ENCODE measurements at regions not wholly inside any gene's neighbourhood (a gene's known extent, or its start where the extent isn't known, plus 50 kb on each side); places are given as distances from the start of the nearest gene placed in this dataset.

DNA sequence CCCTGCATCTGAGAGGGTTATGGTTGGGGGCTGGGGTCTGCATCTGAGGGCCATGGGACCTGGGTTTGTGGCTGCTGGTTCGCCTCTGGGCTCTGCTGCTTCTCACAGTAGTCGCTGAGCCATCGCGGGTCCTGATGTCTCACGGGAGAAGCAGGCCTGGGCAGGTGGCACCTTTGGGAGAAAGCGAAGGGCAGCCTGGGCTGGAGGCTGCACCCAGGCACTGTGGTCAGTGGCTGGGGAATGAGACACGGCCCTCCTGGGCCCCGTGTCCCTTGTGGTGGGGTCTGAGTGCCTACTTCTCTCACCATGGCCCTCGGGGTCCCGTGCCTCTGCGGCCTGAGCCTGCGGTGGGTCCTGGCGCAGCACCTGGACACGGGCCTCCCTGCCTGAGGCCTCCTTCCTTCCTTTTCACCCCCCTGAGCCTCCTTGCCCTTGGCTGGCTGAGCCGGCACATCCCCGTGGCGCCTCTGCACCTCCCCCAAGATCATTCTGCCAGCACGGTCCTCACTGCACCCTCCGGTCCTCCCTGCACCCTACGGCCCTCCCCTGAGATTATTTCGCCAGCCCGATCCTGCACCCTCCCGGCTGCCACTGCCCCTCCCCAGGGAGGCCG lies 206.0 kb downstream of the ERMARD start:
- Histone ChIP-seq H3K36me3 (ENCODE audit: insufficient read depth, low read length) (no peaks in the 10 kb centered on the region), H3K27me3 (ENCODE audit: insufficient read depth, low read length, poor library complexity, severe bottlenecking) (peaks cover 11% of the 10 kb centered on the region), H3K4me3 (ENCODE audit: low read length) (no peak overlapping the region), H3K4me1 (ENCODE audit: insufficient read depth, low read length) (peaks cover 7% of the 10 kb centered on the region), H3K27ac (ENCODE audit: low read depth, low read length) (no peak overlapping the region), H3K9me3 (ENCODE audit: low read length) (no peaks in the 10 kb centered on the region)
- DNase-seq: no peak
- CTCF ChIA-PET: no interaction called here
- no peaks in the 10 kb centered on the region for H3K36me3 Mint-ChIP-seq
- POLR2A ChIA-PET: no interaction called here
- H3K4me1 Mint-ChIP-seq: peaks cover 8 to 18% (median 15%) of the 10 kb centered on the region in 3 donors
- H3K4me3 Mint-ChIP-seq: no peak overlapping the region
- H3K27ac Mint-ChIP-seq: peak overlapping the region in 1 of 8 donors; percentile 38
- peaks cover 0 to 2% (median 0%) of the 10 kb centered on the region in 5 donors for H3K9me3 Mint-ChIP-seq
- H3K27me3 Mint-ChIP-seq: peaks cover 13 to 17% of the 10 kb centered on the region in 2 donors

DNA sequence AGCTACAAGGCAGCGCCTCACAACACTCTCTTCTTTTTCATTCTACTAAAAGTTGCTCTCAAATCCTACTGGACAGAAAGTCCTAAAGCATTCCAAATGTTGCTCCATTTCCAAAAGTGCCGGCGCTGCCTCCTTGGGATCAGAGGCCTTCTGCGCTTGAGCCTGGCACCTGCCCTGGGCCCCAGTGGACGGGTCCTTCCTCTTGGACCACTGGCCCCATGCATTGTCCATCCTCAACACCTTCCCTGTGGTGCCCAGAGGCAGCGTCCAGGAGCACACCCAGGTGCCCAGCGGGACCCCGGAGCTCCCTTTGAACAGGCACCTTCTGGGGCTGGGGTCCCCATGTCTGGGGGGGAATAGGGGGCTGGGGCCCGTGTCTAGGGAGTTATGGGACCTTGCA lies 205.2 kb downstream of the ERMARD start:
- no peak for DNase-seq
- H3K4me1 Mint-ChIP-seq: peaks cover 8 to 18% (median 15%) of the 10 kb centered on the region in 3 donors
- H3K4me1 ChIP-seq (ENCODE audit: insufficient read depth, low read length): peaks cover 7% of the 10 kb centered on the region
- peaks cover 10% of the 10 kb centered on the region for H3K27me3 ChIP-seq (ENCODE audit: insufficient read depth, low read length, poor library complexity, severe bottlenecking)
- H3K9me3 ChIP-seq (ENCODE audit: low read length): no peaks in the 10 kb centered on the region
- H3K36me3 ChIP-seq (ENCODE audit: insufficient read depth, low read length): no peaks in the 10 kb centered on the region
- H3K27ac ChIP-seq (ENCODE audit: low read depth, low read length): no peak overlapping the region
- H3K4me3 Mint-ChIP-seq: no peak overlapping the region
- H3K9me3 Mint-ChIP-seq: peaks cover 0 to 2% (median 0%) of the 10 kb centered on the region in 5 donors
- POLR2A ChIA-PET: no interaction called here
- no peaks in the 10 kb centered on the region for H3K36me3 Mint-ChIP-seq
- H3K27me3 Mint-ChIP-seq: peaks cover 13% of the 10 kb centered on the region in 2 donors
- H3K4me3 ChIP-seq (ENCODE audit: low read length): no peak overlapping the region
- CTCF ChIA-PET: interaction anchor here (0.7 kb wide), 1 partner anchor 33 kb away, joined by 3 read pairs; no protein-coding TSS in a partner anchor
- H3K27ac Mint-ChIP-seq: no peak overlapping the region

DNA sequence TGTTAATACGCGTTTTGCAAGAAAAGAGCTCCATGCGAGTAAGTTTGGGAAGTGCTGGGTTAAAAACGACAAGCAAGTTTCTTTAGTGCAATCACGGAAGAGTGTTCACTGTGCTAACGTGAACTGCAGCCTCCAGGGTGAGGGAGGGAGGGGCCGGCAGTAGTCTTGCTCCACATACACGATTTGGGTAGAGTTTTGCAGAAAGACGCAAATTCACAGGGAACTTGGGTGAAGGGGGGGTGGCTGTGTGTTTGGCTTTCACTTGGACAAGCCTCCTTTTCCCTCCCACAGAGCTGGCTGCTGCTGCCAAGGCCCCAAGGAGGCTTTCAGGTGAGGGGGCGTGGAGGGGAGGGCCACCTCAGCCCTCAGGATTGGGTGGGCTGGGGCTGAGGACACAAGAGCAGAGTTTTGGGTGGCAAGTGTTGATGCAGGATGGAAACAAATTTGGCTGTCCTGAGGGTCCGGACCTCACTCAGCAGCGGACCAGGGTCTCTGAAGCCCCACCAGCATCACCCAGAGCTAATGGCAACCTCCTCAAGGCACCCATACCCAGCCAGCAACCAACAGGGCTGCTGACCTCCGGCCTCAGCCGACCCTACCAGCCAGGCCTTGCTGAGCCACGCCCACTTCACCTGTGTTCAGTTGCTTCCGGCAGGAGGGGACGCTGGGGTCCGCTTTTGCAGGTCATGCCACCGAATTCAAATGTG lies 204.5 kb downstream of the ERMARD start:
- H3K27me3 ChIP-seq (ENCODE audit: insufficient read depth, low read length, poor library complexity, severe bottlenecking): peaks cover 4% of the 10 kb centered on the region
- peaks cover 8 to 14% (median 13%) of the 10 kb centered on the region in 3 donors for H3K4me1 Mint-ChIP-seq
- no peaks in the 10 kb centered on the region for H3K36me3 Mint-ChIP-seq
- H3K9me3 ChIP-seq (ENCODE audit: low read length): no peaks in the 10 kb centered on the region
- POLR2A ChIA-PET: no interaction called here
- H3K27ac ChIP-seq (ENCODE audit: low read depth, low read length): no peak overlapping the region
- H3K36me3 ChIP-seq (ENCODE audit: insufficient read depth, low read length): no peaks in the 10 kb centered on the region
- H3K4me1 ChIP-seq (ENCODE audit: insufficient read depth, low read length): peaks cover 7% of the 10 kb centered on the region
- peaks cover 6 to 11% of the 10 kb centered on the region in 2 donors for H3K27me3 Mint-ChIP-seq
- no peak for DNase-seq
- H3K4me3 Mint-ChIP-seq: no peak overlapping the region
- H3K4me3 ChIP-seq (ENCODE audit: low read length): no peak overlapping the region
- CTCF ChIA-PET: interaction anchor here (0.7 to 1.3 kb wide), 2 partner anchors 34 to 124 kb away, joined by 3 read pairs; no protein-coding TSS in a partner anchor
- no peak overlapping the region for H3K27ac Mint-ChIP-seq
- H3K9me3 Mint-ChIP-seq: peaks cover 0 to 2% (median 0%) of the 10 kb centered on the region in 5 donors

DNA sequence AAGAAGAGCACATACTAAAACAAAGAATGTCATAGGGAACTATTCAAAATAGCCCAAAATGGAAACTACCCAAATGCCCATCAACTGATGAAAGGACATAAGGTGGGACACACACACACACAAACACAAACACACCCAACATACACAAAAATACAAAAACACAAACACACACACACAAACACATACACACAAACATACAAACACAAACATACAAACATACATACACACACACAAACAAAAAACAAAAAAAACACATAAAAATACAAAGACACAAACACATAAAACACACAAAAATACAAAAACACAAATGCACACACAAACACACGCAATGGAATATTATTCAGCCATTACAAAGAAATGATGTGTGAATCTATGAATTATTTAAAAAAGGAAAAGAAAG lies 203.6 kb downstream of the ERMARD start:
- ChIA-PET CTCF (interaction anchor here (1.3 kb wide), 1 partner anchor 123 kb away, joined by 3 read pairs; no protein-coding TSS in a partner anchor), POLR2A (no interaction called here)
- no peak overlapping the region for H3K27ac ChIP-seq (ENCODE audit: low read depth, low read length)
- no peaks in the 10 kb centered on the region for H3K36me3 ChIP-seq (ENCODE audit: insufficient read depth, low read length)
- H3K4me3 Mint-ChIP-seq: no peak overlapping the region
- peaks cover 8 to 14% (median 13%) of the 10 kb centered on the region in 3 donors for H3K4me1 Mint-ChIP-seq
- no peaks in the 10 kb centered on the region for H3K27me3 ChIP-seq (ENCODE audit: insufficient read depth, low read length, poor library complexity, severe bottlenecking)
- peaks cover 0 to 2% (median 0%) of the 10 kb centered on the region in 5 donors for H3K9me3 Mint-ChIP-seq
- no peak overlapping the region for H3K27ac Mint-ChIP-seq
- no peak for DNase-seq
- H3K36me3 Mint-ChIP-seq: no peaks in the 10 kb centered on the region
- H3K9me3 ChIP-seq (ENCODE audit: low read length): no peaks in the 10 kb centered on the region
- H3K27me3 Mint-ChIP-seq: peaks cover 5 to 8% of the 10 kb centered on the region in 2 donors
- H3K4me1 ChIP-seq (ENCODE audit: insufficient read depth, low read length): peaks cover 7% of the 10 kb centered on the region
- no peak overlapping the region for H3K4me3 ChIP-seq (ENCODE audit: low read length)

DNA sequence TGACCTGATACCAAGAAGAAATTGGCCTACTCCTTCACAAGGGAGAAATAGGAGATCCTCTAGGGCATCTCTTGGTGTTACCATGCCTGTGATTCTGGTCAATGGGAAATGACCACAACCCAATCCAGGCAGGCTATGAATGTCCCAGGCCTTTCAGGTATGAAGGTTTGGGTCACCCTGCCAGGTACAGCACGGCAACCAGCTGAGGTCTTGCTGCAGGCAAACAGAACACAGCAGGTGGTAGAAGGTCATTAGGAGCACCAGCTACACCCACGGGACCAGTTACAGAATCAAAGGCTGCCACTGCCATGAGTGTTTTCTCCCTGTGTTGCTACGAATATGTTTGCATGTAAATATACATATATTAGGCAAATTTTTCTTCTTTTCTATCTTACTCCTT lies 202.3 kb downstream of the ERMARD start:
- Mint-ChIP-seq H3K27ac (no peak overlapping the region), H3K4me3 (no peak overlapping the region), H3K9me3 (peaks cover 0 to 2% (median 0%) of the 10 kb centered on the region in 5 donors), H3K36me3 (no peaks in the 10 kb centered on the region), H3K27me3 (peaks cover 0 to 7% of the 10 kb centered on the region in 2 donors), H3K4me1 (peaks cover 4 to 5% (median 4%) of the 10 kb centered on the region in 3 donors)
- no peak for DNase-seq
- Histone ChIP-seq H3K36me3 (ENCODE audit: insufficient read depth, low read length) (no peaks in the 10 kb centered on the region), H3K9me3 (ENCODE audit: low read length) (no peaks in the 10 kb centered on the region), H3K4me1 (ENCODE audit: insufficient read depth, low read length) (peaks cover 3% of the 10 kb centered on the region), H3K4me3 (ENCODE audit: low read length) (no peak overlapping the region), H3K27me3 (ENCODE audit: insufficient read depth, low read length, poor library complexity, severe bottlenecking) (no peaks in the 10 kb centered on the region), H3K27ac (ENCODE audit: low read depth, low read length) (no peak overlapping the region)
- POLR2A ChIA-PET: no interaction called here
- CTCF ChIA-PET: no interaction called here

DNA sequence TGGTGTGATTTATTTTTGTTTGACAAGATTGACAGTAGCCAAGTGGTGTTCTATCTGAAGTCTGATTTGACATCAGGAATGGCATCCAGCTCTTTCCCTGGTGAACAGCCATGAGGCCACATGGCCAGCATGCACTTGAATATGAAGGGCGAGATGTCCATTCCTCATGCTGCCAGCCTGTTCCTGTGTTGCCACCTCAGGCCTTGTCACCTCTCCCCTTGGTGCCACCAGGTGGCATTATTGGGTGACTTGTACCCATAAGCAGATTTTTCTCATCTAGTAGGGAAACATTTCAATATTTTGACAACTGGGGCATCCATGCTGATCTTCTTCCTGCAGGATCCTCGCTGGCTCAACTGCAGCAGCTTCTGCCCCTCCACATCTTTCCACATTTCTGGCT lies 199.1 kb downstream of the ERMARD start:
- ChIA-PET POLR2A (no interaction called here), CTCF (interaction anchor here (0.6 to 2.0 kb wide), 5 partner anchors 10 to 567 kb away, joined by 3 to 10 read pairs (median 3); no protein-coding TSS in a partner anchor)

DNA sequence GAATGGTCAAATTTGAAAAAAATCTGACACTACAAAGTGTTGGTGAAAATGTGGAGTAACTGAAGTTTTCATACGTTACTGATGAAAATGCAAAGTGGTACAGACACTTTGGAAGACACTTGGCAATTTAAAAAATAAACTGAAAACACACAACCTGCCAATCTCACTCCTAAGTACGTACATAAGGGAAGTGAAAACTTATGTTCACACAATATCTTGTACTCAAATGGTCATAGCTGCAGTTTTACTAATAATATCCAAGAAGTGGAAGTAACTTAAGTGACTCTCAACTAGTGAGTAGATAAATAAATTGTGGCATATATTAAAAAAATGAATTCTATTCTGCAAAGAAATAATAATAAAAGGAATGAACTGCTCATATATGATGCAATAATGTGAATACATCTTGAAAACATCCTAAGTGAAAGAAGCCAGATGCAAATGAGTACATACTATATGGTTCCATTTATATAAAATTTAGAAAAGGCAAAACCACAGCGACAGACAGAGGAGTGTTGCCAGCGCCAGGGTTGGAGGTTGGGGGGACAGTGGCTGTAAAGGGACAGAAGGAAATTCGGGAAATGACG lies 198.2 kb downstream of the ERMARD start:
- no peak overlapping the region for H3K4me3 ChIP-seq (ENCODE audit: low read length)
- H3K27me3 ChIP-seq (ENCODE audit: insufficient read depth, low read length, poor library complexity, severe bottlenecking): no peaks in the 10 kb centered on the region
- H3K4me1 Mint-ChIP-seq: no peaks in the 10 kb centered on the region
- H3K9me3 Mint-ChIP-seq: peaks cover 0 to 2% (median 0%) of the 10 kb centered on the region in 5 donors
- no peaks in the 10 kb centered on the region for H3K9me3 ChIP-seq (ENCODE audit: low read length)
- no peak overlapping the region for H3K27ac ChIP-seq (ENCODE audit: low read depth, low read length)
- H3K27ac Mint-ChIP-seq: no peak overlapping the region
- H3K27me3 Mint-ChIP-seq: peaks cover 0 to 7% of the 10 kb centered on the region in 2 donors
- H3K36me3 ChIP-seq (ENCODE audit: insufficient read depth, low read length): no peaks in the 10 kb centered on the region
- no peaks in the 10 kb centered on the region for H3K4me1 ChIP-seq (ENCODE audit: insufficient read depth, low read length)
- no peak for DNase-seq
- ChIA-PET POLR2A (no interaction called here), CTCF (interaction anchor here (1.4 to 2.0 kb wide), 2 partner anchors 63 to 568 kb away, joined by 3 to 10 read pairs; no protein-coding TSS in a partner anchor)
- H3K4me3 Mint-ChIP-seq: no peak overlapping the region
- H3K36me3 Mint-ChIP-seq: no peaks in the 10 kb centered on the region

More for the DNA sequence above, 199.1 kb downstream of the ERMARD start:
- H3K36me3 Mint-ChIP-seq: no peaks in the 10 kb centered on the region
- no peak overlapping the region for H3K4me3 Mint-ChIP-seq
- H3K9me3 ChIP-seq (ENCODE audit: low read length): no peaks in the 10 kb centered on the region
- no peaks in the 10 kb centered on the region for H3K4me1 Mint-ChIP-seq
- no peaks in the 10 kb centered on the region for H3K36me3 ChIP-seq (ENCODE audit: insufficient read depth, low read length)
- H3K27ac Mint-ChIP-seq: no peak overlapping the region
- no peak overlapping the region for H3K27ac ChIP-seq (ENCODE audit: low read depth, low read length)
- DNase-seq: peak in 1 of 5 donors; percentile 39
- H3K4me1 ChIP-seq (ENCODE audit: insufficient read depth, low read length): no peaks in the 10 kb centered on the region
- H3K9me3 Mint-ChIP-seq: peaks cover 0 to 2% (median 0%) of the 10 kb centered on the region in 5 donors
- H3K27me3 Mint-ChIP-seq: peaks cover 0 to 2% of the 10 kb centered on the region in 2 donors
- no peaks in the 10 kb centered on the region for H3K27me3 ChIP-seq (ENCODE audit: insufficient read depth, low read length, poor library complexity, severe bottlenecking)
- no peak overlapping the region for H3K4me3 ChIP-seq (ENCODE audit: low read length)

DNA sequence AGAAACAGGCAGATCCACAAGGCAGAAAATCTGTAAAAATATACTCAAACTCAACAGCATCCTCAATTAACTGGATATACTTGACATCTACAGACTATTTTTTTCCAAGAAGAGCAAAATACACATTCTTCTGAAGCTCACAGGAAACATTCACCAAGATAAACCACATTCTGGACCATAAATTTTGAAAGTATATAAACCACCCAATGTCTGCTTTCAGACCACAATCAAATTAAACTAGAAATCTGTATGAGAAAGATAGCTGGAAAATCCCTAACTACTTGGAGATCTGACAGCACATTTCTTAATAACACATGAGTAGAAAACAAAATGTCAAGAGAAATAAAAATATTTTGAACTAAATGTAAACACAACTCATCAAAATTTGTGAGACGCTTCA lies 195.5 kb downstream of the ERMARD start:
- no peak overlapping the region for H3K4me3 Mint-ChIP-seq

More for the DNA sequence above, 195.5 kb downstream of the ERMARD start:
- H3K4me1 ChIP-seq (ENCODE audit: insufficient read depth, low read length): no peaks in the 10 kb centered on the region
- no peaks in the 10 kb centered on the region for H3K36me3 ChIP-seq (ENCODE audit: insufficient read depth, low read length)
- H3K27ac Mint-ChIP-seq: no peak overlapping the region
- H3K27me3 Mint-ChIP-seq: peaks cover 4 to 7% of the 10 kb centered on the region in 2 donors
- no peak overlapping the region for H3K4me3 ChIP-seq (ENCODE audit: low read length)
- H3K9me3 Mint-ChIP-seq: peaks cover 0 to 6% (median 5%) of the 10 kb centered on the region in 5 donors
- no peak for DNase-seq
- H3K9me3 ChIP-seq (ENCODE audit: low read length): no peaks in the 10 kb centered on the region
- no peak overlapping the region for H3K27ac ChIP-seq (ENCODE audit: low read depth, low read length)
- no peaks in the 10 kb centered on the region for H3K4me1 Mint-ChIP-seq
- no peaks in the 10 kb centered on the region for H3K27me3 ChIP-seq (ENCODE audit: insufficient read depth, low read length, poor library complexity, severe bottlenecking)
- ChIA-PET POLR2A (no interaction called here), CTCF (interaction anchor here (0.7 kb wide), 1 partner anchor 571 kb away, joined by 3 read pairs; no protein-coding TSS in a partner anchor)
- H3K36me3 Mint-ChIP-seq: peaks cover 0 to 3% (median 2%) of the 10 kb centered on the region in 3 donors

All from CD8-positive, alpha-beta memory T cell (primary cell).